MCF 10A (cell line): ENCODE measurements at regions not wholly inside any gene's neighbourhood (a gene's known extent, or its start where the extent isn't known, plus 50 kb on each side); places are given as distances from the start of the nearest gene placed in this dataset.

Experiments used
- BruUV-seq: library from RNA; stranded (reverse); fragments of 400-500 nt; replicated peaks from 2 replicates; lab custom pipeline; 2021; lab: Mats Ljungman, UMichigan
- CTCF ChIA-PET: fragments of 300-600 bp; sonication (Branson Sonifier 250); formaldehyde crosslinking; extraction: SDS; loops from one replicate; lab custom pipeline; 2021; ENCODE audit warnings: antibody characterized with exemption, inconsistent platforms; lab: Yijun Ruan, JAX
- POLR2A ChIA-PET: fragments of 300-600, 350-650 bp; sonication (Branson Sonifier 250); formaldehyde crosslinking; extraction: SDS; loops from one replicate; lab custom pipeline; 2020; ENCODE audit warnings: antibody characterized with exemption, inconsistent platforms; lab: Yijun Ruan, JAX
- DNase-seq: peaks from one replicate; pipeline ENCODE4 v3.0.0-alpha.2; 2018; ENCODE audit not compliant: unreplicated experiment
- H3K27ac Mint-ChIP-seq: one replicate; pipeline ENCODE4 v1.8.0; 2022; ENCODE audit warnings: mild to moderate bottlenecking, low read depth, mixed read lengths; ENCODE audit not compliant: unreplicated experiment
- H3K27me3 Mint-ChIP-seq: one replicate; pipeline ENCODE4 v1.8.0; 2022; ENCODE audit warnings: mixed read lengths; ENCODE audit not compliant: insufficient read depth, unreplicated experiment
- H3K36me3 Mint-ChIP-seq: one replicate; pipeline ENCODE4 v1.8.0; 2022; ENCODE audit warnings: mild to moderate bottlenecking, moderate library complexity, mixed read lengths; ENCODE audit not compliant: insufficient read depth, unreplicated experiment
- H3K4me1 Mint-ChIP-seq: one replicate; pipeline ENCODE4 v1.8.0; 2022; ENCODE audit warnings: mixed read lengths; ENCODE audit not compliant: insufficient read depth, unreplicated experiment
- H3K4me3 Mint-ChIP-seq: one replicate; pipeline ENCODE4 v1.8.0; 2022; ENCODE audit warnings: mild to moderate bottlenecking, moderate library complexity, mixed read lengths; ENCODE audit not compliant: unreplicated experiment
- H3K9me3 Mint-ChIP-seq: one replicate; pipeline ENCODE4 v1.8.0; 2022; ENCODE audit warnings: mixed read lengths; ENCODE audit not compliant: unreplicated experiment
- intact Hi-C: fragments of 100-400 bp; cut with micrococcal nuclease; formaldehyde crosslinking; loops from 2 replicates; pipeline ENCODE4 v1.14.1; 2022
- TF ChIP-seq, protein P1 (sequence below): fragments of 200-600 bp; IDR thresholded peaks from one replicate; pipeline ENCODE4 v1.8.0; 2022; ENCODE audit warnings: antibody characterized with exemption, mild to moderate bottlenecking; ENCODE audit not compliant: unreplicated experiment

DNA sequence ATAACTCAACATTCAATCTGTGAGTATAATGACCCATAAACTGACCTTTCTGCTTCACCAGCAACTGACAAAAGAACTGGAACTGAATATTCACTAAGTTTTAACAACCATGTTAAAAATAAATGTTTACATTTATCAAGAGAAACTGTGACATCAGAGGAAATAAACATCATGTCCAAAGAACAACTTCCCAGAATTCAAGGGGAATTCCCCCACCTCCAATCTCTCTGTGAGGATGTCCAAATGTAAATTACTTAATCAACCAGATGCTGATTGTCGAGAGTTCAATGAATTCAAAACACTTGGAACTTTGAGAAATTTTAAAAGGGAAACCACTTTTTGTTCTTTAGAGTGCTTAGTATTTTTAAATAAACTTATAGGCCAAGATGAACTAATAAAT lies 365.6 kb upstream of the ADGRL2 start:
- Mint-ChIP-seq H3K4me3 (no peak overlapping the region), H3K27me3 (no peaks in the 10 kb centered on the region), H3K27ac (no peak overlapping the region), H3K4me1 (no peaks in the 10 kb centered on the region), H3K9me3 (no peaks in the 10 kb centered on the region), H3K36me3 (no peaks in the 10 kb centered on the region)
- CTCF ChIA-PET = interaction anchor here (0.6 kb wide), 1 partner anchor 27 kb away, joined by 3 read pairs; no protein-coding TSS in a partner anchor
- DNase-seq = peak; percentile 16
- POLR2A ChIA-PET = no interaction called here
- BruUV-seq = no TSS peak
- TF ChIP-seq, protein P1, sequence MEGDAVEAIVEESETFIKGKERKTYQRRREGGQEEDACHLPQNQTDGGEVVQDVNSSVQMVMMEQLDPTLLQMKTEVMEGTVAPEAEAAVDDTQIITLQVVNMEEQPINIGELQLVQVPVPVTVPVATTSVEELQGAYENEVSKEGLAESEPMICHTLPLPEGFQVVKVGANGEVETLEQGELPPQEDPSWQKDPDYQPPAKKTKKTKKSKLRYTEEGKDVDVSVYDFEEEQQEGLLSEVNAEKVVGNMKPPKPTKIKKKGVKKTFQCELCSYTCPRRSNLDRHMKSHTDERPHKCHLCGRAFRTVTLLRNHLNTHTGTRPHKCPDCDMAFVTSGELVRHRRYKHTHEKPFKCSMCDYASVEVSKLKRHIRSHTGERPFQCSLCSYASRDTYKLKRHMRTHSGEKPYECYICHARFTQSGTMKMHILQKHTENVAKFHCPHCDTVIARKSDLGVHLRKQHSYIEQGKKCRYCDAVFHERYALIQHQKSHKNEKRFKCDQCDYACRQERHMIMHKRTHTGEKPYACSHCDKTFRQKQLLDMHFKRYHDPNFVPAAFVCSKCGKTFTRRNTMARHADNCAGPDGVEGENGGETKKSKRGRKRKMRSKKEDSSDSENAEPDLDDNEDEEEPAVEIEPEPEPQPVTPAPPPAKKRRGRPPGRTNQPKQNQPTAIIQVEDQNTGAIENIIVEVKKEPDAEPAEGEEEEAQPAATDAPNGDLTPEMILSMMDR = no peak
- intact Hi-C loops = no loop called here

DNA sequence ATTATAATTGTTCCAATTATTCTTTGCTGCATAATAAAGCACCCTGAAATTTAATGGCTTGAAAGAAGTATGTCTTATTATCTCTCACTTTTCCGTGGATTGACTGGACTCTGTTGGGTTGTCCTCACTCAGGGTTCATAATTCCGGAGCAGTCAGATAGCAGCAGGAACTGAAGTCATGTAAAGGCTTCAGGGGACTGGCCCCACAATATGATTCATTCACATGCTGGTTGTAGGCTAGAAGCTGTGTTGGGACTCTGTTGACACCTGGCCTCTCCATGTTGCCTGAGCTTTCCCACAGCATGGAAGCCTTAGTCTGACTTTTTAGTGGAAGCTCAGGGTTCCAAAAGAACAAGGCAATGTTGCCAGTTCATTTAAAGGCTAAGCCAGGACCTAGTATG lies 367.1 kb upstream of the ADGRL2 start:
- Mint-ChIP-seq H3K9me3 (no peaks in the 10 kb centered on the region), H3K36me3 (no peaks in the 10 kb centered on the region), H3K27me3 (no peaks in the 10 kb centered on the region), H3K4me3 (no peak overlapping the region), H3K27ac (no peak overlapping the region), H3K4me1 (no peaks in the 10 kb centered on the region)
- intact Hi-C loops = no loop called here
- no TSS peak for BruUV-seq
- ChIA-PET POLR2A (no interaction called here), CTCF (interaction anchor here (1.0 kb wide), 1 partner anchor 25 kb away, joined by 3 read pairs; no protein-coding TSS in a partner anchor)
- TF ChIP-seq, protein P1 = no peak
- DNase-seq = no peak

DNA sequence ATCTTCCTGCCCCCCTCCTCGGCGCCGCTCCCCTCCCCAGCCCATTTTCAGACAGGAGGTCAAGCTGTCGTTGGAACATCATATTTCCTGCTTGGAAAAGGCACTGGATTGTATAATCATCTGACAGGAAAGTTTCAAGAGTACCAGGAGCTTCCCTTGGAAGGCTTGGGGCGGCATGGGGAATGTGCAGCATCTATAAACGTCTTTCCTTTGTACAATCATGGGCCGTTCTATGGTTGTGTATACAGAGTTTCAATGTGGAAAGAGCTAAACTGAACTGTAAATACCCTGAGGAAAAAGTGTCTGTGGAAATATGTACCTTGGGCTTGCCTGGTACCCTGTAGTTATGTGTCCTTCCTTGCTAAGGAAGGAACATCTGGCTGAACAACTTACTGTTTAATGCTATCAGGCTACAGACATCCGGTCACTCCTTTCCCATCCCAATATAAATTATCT lies 368.1 kb upstream of the ADGRL2 start:
- H3K27ac Mint-ChIP-seq = no peak overlapping the region
- ChIA-PET POLR2A (no interaction called here), CTCF (no interaction called here)
- H3K4me1 Mint-ChIP-seq = no peaks in the 10 kb centered on the region
- H3K36me3 Mint-ChIP-seq = no peaks in the 10 kb centered on the region
- BruUV-seq = no TSS peak
- H3K27me3 Mint-ChIP-seq = no peaks in the 10 kb centered on the region
- TF ChIP-seq, protein P1 = no peak
- intact Hi-C loops = no loop called here
- no peak for DNase-seq
- no peaks in the 10 kb centered on the region for H3K9me3 Mint-ChIP-seq
- no peak overlapping the region for H3K4me3 Mint-ChIP-seq

DNA sequence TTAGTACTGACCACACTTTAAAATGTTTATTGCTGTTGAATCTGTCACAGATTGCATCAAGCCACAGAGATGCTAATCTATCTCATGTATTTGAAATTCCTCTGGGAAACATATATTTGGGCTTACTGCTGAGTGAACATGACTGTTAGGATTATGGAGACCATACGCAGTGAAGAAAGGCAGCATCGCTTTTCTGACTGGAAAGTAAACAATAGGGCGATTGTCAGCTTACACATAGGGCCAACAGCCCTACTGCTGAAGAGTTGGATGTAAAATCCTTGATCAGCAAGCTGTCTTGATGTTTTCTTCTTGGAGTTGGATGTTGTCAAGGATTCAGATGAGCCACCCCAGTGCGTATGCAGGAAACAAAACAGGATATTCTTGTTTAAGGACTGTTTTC lies 368.7 kb upstream of the ADGRL2 start:
- no peak for DNase-seq
- CTCF ChIA-PET = no interaction called here
- POLR2A ChIA-PET = no interaction called here
- H3K9me3 Mint-ChIP-seq = no peaks in the 10 kb centered on the region
- intact Hi-C loops = no loop called here
- no peaks in the 10 kb centered on the region for H3K36me3 Mint-ChIP-seq
- TF ChIP-seq, protein P1 = no peak
- H3K4me3 Mint-ChIP-seq = no peak overlapping the region
- H3K27ac Mint-ChIP-seq = no peak overlapping the region
- no peaks in the 10 kb centered on the region for H3K4me1 Mint-ChIP-seq
- no TSS peak for BruUV-seq
- no peaks in the 10 kb centered on the region for H3K27me3 Mint-ChIP-seq
